AG10803 (cell line): ENCODE measurements at regions not wholly inside any gene's neighbourhood (a gene's known extent, or its start where the extent isn't known, plus 50 kb on each side); places are given as distances from the start of the nearest gene placed in this dataset.

Experiments used
- DNase-seq: peaks from one replicate; pipeline ENCODE4 v3.0.0; 2010; ENCODE audit warnings: low read depth
- H3K4me3 ChIP-seq: 2 replicates; pipeline ENCODE4 v1.5.1; 2011; ENCODE audit warnings: mild to moderate bottlenecking, low read length, control low read depth
- TF ChIP-seq, protein P1 (sequence below): conservative IDR thresholded peaks from 2 replicates; pipeline ENCODE4 v1.5.1; 2011; ENCODE audit warnings: mild to moderate bottlenecking, low read length, control low read depth, inconsistent platforms

DNA sequence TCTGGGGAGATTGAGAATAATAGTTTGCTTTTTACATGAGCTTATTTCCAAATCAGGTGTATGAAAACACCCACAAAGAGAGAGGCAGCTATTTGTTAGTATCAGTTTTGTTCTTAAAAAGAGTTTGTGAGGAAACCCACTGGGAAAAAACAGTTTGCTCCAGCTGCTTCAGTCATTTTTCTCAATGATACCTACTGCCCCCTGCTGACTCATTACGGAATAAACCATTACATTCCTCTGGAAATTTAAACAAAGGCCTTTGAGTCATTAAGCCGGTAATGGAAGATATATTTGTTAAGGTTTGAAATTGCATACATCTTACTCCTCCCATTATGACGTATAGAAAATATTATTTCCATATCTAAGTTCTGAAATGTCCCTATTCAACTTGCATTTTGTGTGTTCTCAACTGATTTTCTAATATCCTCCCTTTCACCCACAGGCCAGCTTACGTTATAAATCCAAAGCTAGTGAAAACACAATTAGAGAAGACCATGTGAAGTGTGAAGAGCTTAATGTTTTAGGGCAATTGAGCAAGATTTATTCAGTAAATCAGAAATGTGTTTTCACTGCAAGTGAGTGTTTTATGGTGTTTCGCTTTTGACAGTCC, 761.6 kb downstream of the DSC3 start:
- no peak overlapping the region for H3K4me3 ChIP-seq
- TF ChIP-seq, protein P1, sequence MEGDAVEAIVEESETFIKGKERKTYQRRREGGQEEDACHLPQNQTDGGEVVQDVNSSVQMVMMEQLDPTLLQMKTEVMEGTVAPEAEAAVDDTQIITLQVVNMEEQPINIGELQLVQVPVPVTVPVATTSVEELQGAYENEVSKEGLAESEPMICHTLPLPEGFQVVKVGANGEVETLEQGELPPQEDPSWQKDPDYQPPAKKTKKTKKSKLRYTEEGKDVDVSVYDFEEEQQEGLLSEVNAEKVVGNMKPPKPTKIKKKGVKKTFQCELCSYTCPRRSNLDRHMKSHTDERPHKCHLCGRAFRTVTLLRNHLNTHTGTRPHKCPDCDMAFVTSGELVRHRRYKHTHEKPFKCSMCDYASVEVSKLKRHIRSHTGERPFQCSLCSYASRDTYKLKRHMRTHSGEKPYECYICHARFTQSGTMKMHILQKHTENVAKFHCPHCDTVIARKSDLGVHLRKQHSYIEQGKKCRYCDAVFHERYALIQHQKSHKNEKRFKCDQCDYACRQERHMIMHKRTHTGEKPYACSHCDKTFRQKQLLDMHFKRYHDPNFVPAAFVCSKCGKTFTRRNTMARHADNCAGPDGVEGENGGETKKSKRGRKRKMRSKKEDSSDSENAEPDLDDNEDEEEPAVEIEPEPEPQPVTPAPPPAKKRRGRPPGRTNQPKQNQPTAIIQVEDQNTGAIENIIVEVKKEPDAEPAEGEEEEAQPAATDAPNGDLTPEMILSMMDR = peak; percentile 79
- DNase-seq = peak; percentile 49

DNA sequence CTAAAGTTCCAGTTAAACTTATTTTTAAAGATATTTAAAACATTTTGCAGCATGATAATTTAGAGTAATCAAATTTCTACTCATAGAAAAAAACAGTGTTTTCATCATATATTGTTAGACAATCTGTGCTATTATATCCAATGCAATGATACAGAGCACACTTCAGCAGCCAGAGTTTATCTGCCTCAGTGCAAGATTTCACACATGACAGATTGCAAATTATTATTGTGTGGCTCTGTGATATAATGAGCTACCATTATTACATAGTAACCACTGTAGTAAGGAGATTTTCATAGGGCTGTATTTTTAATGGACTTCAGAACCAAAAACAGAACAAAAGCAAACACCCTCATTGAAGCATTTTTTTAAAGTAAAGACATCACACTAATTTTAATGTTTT, 762.4 kb downstream of the DSC3 start:
- TF ChIP-seq, protein P1 = no peak
- DNase-seq = no peak
- H3K4me3 ChIP-seq = no peak overlapping the region

DNA sequence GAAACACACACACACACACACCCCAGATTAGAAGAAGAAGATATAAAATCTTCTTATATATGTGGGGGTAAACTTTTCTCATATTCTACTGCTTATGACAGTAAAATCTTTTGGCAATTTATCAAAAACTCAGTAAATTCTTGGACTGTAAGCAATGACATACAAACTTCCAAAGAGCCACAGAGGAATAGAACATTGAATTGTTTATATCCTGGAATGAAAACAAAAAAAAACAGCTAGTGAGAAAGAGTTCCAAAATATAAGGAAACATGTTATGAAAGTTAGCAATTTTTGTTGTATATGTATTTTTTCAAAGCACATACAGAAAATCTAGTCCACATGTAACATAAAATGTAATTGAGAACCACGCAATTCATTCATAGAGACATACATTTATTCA, 764.9 kb downstream of the DSC3 start:
- TF ChIP-seq, protein P1 = no peak

DNA sequence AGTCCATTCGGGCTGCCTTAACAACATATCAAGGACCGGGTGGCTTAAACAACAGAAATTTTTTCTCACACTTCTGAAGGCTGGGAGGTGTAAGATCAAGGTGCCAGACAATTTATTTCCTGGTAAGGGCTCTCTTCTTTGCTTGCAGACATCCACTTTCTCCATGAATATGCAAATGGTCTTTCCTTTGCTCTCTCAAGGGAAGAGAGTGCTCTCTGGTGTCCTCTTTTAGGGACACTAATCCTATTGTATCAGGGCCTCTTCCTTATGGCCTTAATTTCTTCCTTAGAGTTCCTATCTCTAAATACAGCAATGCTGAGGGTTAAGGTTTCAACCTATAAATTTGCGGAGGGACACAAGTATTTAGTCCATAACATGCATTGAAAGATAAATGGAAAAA, 770.8 kb downstream of the DSC3 start:
- no peak overlapping the region for H3K4me3 ChIP-seq
- DNase-seq = no peak
- TF ChIP-seq, protein P1 = no peak

More for the DNA sequence above, 764.9 kb downstream of the DSC3 start:
- no peak overlapping the region for H3K4me3 ChIP-seq
- no peak for DNase-seq

DNA sequence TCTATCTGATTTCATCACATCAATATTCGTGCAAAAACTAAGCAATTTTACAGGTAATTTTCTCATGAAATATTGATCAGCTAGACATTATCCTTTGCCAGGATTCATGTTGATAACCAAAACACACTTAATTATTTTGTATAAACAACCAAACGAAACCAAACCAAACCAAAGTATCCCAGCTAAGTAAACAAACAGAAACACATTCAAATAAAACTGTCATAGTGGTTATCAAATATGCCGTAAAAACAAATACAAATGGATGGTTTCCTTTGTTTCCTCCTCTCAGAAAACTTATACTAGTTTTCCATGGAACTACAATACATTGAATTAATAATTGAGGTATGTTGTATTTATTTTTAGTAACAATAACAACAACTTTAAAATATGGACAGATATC, 777.4 kb downstream of the DSC3 start:
- DNase-seq = no peak
- no peak overlapping the region for H3K4me3 ChIP-seq
- TF ChIP-seq, protein P1 = no peak

DNA sequence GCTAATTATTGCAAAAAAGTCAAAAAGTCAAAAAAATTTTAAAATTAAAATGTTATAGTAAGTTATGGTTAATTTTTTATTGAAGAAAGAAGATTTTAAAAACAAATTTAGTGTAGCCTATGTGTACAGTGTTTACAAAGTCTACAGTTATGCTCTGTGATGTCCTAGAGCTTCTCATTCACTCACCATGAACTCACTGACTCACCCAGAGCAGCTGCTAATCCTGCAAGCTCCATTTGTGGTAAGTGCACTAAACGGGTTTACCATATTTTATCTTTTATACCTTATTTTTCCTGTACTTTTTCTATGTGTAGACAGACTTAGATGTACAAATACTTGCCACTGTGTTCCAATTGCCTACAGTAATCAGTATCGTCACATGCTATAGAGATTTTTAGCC, 788.2 kb downstream of the DSC3 start:
- TF ChIP-seq, protein P1 = no peak
- no peak for DNase-seq
- H3K4me3 ChIP-seq = no peak overlapping the region

DNA sequence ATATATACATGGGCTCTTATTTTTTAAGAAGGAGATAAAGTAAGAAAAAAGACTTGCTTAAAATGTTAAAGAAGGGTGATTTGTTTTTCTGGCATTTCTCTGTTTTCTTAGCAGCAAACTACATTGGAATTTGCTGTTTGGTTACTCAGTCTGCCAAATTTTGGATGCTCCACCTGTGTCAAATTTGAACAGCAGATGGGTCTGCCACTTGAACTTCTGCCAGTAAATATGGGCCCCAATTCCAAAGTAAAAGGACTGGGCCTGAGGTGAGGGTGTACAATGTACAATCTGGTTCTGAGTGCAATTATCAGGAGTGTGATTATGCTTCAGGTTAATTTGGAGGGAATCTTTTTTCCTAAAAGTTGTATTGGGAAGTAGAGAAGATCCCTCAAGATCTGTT, 794.5 kb downstream of the DSC3 start:
- DNase-seq = no peak
- TF ChIP-seq, protein P1 = no peak
- no peak overlapping the region for H3K4me3 ChIP-seq
